ENCODE measurements at regions not wholly inside any gene's neighbourhood (a gene's known extent, or its start where the extent isn't known, plus 50 kb on each side); places are given as distances from the start of the nearest gene placed in this dataset.

- Histone ChIP-seq H2AFZ (ENCODE audit: low read depth, low read length) (no peak overlapping the region), H3K27me3 (ENCODE audit: insufficient read depth, low read length, poor library complexity) (no peaks in the 10 kb centered on the region), H3K4me2 (ENCODE audit: insufficient read depth, low read length) (no peak overlapping the region), H4K20me1 (ENCODE audit: insufficient read depth, low read length) (no peaks in the 10 kb centered on the region), H3K9ac (ENCODE audit: low read depth, low read length) (no peak overlapping the region), H3K27ac (ENCODE audit: low read length) (no peak overlapping the region), H3K9me3 (ENCODE audit: insufficient read depth, low read length, severe bottlenecking) (no peaks in the 10 kb centered on the region), H3K36me3 (ENCODE audit: insufficient read depth, low read length) (no peaks in the 10 kb centered on the region), H3K79me2 (ENCODE audit: insufficient read depth, low read length) (no peaks in the 10 kb centered on the region), H3K4me1 (ENCODE audit: insufficient read depth, low read length) (no peaks in the 10 kb centered on the region), H3K4me3 (ENCODE audit: low read depth in 1 of 2, low read length in 2 of 2) (no peak overlapping the region)
- ATAC-seq (ENCODE audit: insufficient read depth, low read depth): no peak
- DNase-seq: no peak
- TF ChIP-seq EZH2 (IDR thresholded peaks at IDR 0.05; ENCODE audit: borderline replicate concordance, low read depth, low read length, severe bottlenecking): no peak
- TF ChIP-seq, protein P1, sequence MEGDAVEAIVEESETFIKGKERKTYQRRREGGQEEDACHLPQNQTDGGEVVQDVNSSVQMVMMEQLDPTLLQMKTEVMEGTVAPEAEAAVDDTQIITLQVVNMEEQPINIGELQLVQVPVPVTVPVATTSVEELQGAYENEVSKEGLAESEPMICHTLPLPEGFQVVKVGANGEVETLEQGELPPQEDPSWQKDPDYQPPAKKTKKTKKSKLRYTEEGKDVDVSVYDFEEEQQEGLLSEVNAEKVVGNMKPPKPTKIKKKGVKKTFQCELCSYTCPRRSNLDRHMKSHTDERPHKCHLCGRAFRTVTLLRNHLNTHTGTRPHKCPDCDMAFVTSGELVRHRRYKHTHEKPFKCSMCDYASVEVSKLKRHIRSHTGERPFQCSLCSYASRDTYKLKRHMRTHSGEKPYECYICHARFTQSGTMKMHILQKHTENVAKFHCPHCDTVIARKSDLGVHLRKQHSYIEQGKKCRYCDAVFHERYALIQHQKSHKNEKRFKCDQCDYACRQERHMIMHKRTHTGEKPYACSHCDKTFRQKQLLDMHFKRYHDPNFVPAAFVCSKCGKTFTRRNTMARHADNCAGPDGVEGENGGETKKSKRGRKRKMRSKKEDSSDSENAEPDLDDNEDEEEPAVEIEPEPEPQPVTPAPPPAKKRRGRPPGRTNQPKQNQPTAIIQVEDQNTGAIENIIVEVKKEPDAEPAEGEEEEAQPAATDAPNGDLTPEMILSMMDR (IDR thresholded peaks at IDR 0.05; ENCODE audit: borderline replicate concordance, extremely low read depth, low read length, poor library complexity, severe bottlenecking): no peak
Observed at GRCh38 chr12:25675808-25676207, 122.7 kb upstream of the LMNTD1 start.

DNA sequence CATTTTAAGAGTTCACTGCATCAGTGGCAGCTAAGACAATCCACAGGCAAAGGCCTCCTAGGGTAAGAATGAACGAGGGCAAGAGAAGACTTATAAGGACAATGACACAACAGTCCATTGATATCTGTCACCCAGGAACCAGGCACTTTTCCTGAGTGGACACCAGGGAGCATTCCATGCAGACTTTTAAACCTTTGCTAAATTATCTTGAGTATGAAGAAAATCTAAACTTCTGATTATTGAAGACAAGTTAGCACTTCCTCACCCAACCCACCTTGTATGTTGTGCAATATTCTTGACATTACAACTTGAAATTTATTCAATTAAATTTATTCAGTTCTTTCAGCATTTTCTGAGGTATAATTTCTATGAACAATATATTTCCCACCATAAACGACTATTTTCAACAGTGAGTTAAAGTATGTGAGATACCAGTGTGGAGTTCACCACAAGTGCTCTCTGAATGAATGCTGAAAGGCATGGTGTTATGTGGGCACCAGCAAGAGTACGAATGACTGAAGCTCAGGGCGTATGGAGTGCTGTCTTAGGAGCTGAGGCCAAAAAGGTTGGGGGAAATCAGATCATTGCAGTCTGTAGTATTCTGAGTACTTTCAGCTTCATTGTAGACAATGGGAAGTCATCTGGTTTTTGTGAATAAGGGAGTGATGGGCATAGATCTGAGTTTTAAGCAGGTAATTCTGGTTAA, 124.3 kb upstream of the LMNTD1 start:
- H3K9ac ChIP-seq (ENCODE audit: low read depth, low read length): no peak overlapping the region
- H3K9me3 ChIP-seq (ENCODE audit: insufficient read depth, low read length, severe bottlenecking): no peaks in the 10 kb centered on the region
- no peaks in the 10 kb centered on the region for H4K20me1 ChIP-seq (ENCODE audit: insufficient read depth, low read length)
- no peak overlapping the region for H3K27ac ChIP-seq (ENCODE audit: low read length)
- no peak overlapping the region for H3K4me3 ChIP-seq (ENCODE audit: low read depth in 1 of 2, low read length in 2 of 2)
- no peaks in the 10 kb centered on the region for H3K27me3 ChIP-seq (ENCODE audit: insufficient read depth, low read length, poor library complexity)
- H3K4me2 ChIP-seq (ENCODE audit: insufficient read depth, low read length): no peak overlapping the region
- no peaks in the 10 kb centered on the region for H3K4me1 ChIP-seq (ENCODE audit: insufficient read depth, low read length)
- DNase-seq (no peak), ATAC-seq (ENCODE audit: insufficient read depth, low read depth) (no peak)
- TF ChIP-seq, protein P1 (IDR thresholded peaks at IDR 0.05; ENCODE audit: borderline replicate concordance, extremely low read depth, low read length, poor library complexity, severe bottlenecking): no peak
- TF ChIP-seq EZH2 (IDR thresholded peaks at IDR 0.05; ENCODE audit: borderline replicate concordance, low read depth, low read length, severe bottlenecking): no peak
- no peaks in the 10 kb centered on the region for H3K79me2 ChIP-seq (ENCODE audit: insufficient read depth, low read length)
- H3K36me3 ChIP-seq (ENCODE audit: insufficient read depth, low read length): no peaks in the 10 kb centered on the region
- no peak overlapping the region for H2AFZ ChIP-seq (ENCODE audit: low read depth, low read length)

DNA sequence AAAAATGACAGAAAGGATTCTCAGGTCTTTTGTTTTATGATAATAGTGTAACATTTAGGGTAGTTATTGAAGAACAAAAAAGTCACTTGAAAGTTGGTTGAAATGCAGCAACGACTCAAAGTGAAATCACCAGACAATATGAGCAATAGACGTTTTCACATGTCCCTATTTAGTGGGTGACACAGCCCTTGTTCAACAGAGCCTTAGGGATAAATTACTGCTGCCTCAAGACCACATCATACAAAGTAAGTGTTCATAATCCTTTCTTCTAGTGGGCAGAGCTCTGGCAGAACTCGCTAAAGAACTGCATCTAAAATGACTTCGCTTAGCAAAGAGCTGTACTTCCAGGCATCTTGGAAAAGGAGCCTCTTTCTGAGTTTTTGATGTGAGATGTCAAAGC, 128.5 kb upstream of the LMNTD1 start:
- Histone ChIP-seq H3K4me1 (ENCODE audit: insufficient read depth, low read length) (no peaks in the 10 kb centered on the region), H4K20me1 (ENCODE audit: insufficient read depth, low read length) (no peaks in the 10 kb centered on the region), H3K9ac (ENCODE audit: low read depth, low read length) (no peak overlapping the region), H3K36me3 (ENCODE audit: insufficient read depth, low read length) (no peaks in the 10 kb centered on the region), H3K79me2 (ENCODE audit: insufficient read depth, low read length) (no peaks in the 10 kb centered on the region), H3K27ac (ENCODE audit: low read length) (no peak overlapping the region), H3K27me3 (ENCODE audit: insufficient read depth, low read length, poor library complexity) (no peaks in the 10 kb centered on the region), H3K4me3 (ENCODE audit: low read depth in 1 of 2, low read length in 2 of 2) (no peak overlapping the region), H3K4me2 (ENCODE audit: insufficient read depth, low read length) (no peak overlapping the region), H2AFZ (ENCODE audit: low read depth, low read length) (no peak overlapping the region), H3K9me3 (ENCODE audit: insufficient read depth, low read length, severe bottlenecking) (no peaks in the 10 kb centered on the region)
- DNase-seq (no peak), ATAC-seq (ENCODE audit: insufficient read depth, low read depth) (no peak)
- TF ChIP-seq, protein P1 (IDR thresholded peaks at IDR 0.05; ENCODE audit: borderline replicate concordance, extremely low read depth, low read length, poor library complexity, severe bottlenecking): no peak
- TF ChIP-seq EZH2 (IDR thresholded peaks at IDR 0.05; ENCODE audit: borderline replicate concordance, low read depth, low read length, severe bottlenecking): no peak

Data from DND-41 (cell line).